ENCODE measurements at regions not wholly inside any gene's neighbourhood (a gene's known extent, or its start where the extent isn't known, plus 50 kb on each side); places are given as distances from the start of the nearest gene placed in this dataset.

DNA sequence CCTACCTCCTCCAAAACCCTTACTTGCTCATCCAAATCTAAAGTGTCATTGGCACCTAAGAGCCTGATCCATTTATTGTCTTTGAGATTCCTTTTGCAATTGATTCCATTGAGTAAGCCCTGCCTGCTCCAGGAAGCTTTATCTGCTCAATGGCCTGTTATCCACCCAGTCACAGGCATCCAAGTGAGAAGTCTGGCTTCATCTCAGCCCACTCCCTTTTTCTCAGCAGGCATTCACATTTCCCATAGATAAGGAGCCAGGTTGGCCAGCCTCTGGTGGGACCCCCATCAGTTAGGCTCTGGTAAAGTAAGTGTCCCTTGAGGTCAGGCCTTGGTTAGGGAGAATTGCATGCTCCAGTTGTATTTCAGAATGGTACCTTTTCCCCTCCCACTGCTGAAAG is 396.2 kb upstream of the ST6GAL2 start:
- no peak overlapping the region for H3K4ac ChIP-seq (ENCODE audit: low read length)
- H3K79me1 ChIP-seq (ENCODE audit: low read depth, low read length): no peaks in the 10 kb centered on the region
- H3K23ac ChIP-seq (ENCODE audit: low read depth, low read length, poor library complexity): no peak overlapping the region

GRCh38 chr2:107285621-107286299 is 399.8 kb upstream of the ST6GAL2 start:
- H2AFZ ChIP-seq (ENCODE audit: low read length): no peak overlapping the region
- H3K79me1 ChIP-seq (ENCODE audit: low read depth, low read length): no peaks in the 10 kb centered on the region
- no peaks in the 10 kb centered on the region for H3K9me3 ChIP-seq (replicated peaks in 1 of 2; ENCODE audit: control insufficient read depth in 2 of 2, insufficient read depth in 1 of 2, low read depth in 1 of 2, low read length in 2 of 2)
- H3K4ac ChIP-seq (ENCODE audit: low read length): no peak overlapping the region
- no peak overlapping the region for H3K4me2 ChIP-seq (ENCODE audit: insufficient read depth, low read length, poor library complexity, severe bottlenecking)
- H3K18ac ChIP-seq (ENCODE audit: low read length): no peak overlapping the region
- no CpG with 5 or more reads among the region's 3 CpGs for WGBS, 2 donors (ENCODE audit: extremely low coverage in 2 of 2, insufficient read length in 2 of 2, insufficient replicate concordance in 1 of 2)
- H2BK120ac ChIP-seq (ENCODE audit: low read depth, low read length): no peak overlapping the region
- H3K23ac ChIP-seq (ENCODE audit: low read depth, low read length, poor library complexity): no peak overlapping the region
- no peak overlapping the region for H4K91ac ChIP-seq (ENCODE audit: low read depth, low read length, poor library complexity)
- H4K8ac ChIP-seq (ENCODE audit: low read depth, low read length): no peak overlapping the region
- H2BK12ac ChIP-seq (ENCODE audit: low read length): no peak overlapping the region
- H2BK5ac ChIP-seq (ENCODE audit: low read length): no peak overlapping the region
- no peak overlapping the region for H3K4me3 ChIP-seq (ENCODE audit: low read length in 2 of 2)
- no peaks in the 10 kb centered on the region for H3K27me3 ChIP-seq (ENCODE audit: control insufficient read depth in 3 of 3, insufficient read depth in 3 of 3, low read depth in 1 of 3, low read length in 3 of 3)
- H3K36me3 ChIP-seq (replicated peaks in 1 of 2; ENCODE audit: control insufficient read depth in 2 of 2, insufficient read depth in 2 of 2, low read length in 2 of 2): no peaks in the 10 kb centered on the region
- H2AK5ac ChIP-seq (ENCODE audit: low read depth, low read length): no peak overlapping the region
- DNase-seq (ENCODE audit: low spot score): no peak
- no peak overlapping the region for H3K27ac ChIP-seq (replicated peaks; ENCODE audit: low read length)
- no peak overlapping the region for H3K14ac ChIP-seq (ENCODE audit: low read length)
- H3K9ac ChIP-seq (ENCODE audit: low read depth, low read length, poor library complexity): no peak overlapping the region
- no peak overlapping the region for H2BK15ac ChIP-seq (ENCODE audit: low read length)
- no peaks in the 10 kb centered on the region for H3K4me1 ChIP-seq (ENCODE audit: control insufficient read depth in 2 of 2, insufficient read depth in 1 of 2, low read depth in 1 of 2, low read length in 2 of 2)

More for the DNA sequence above, 396.2 kb upstream of the ST6GAL2 start:
- H4K8ac ChIP-seq (ENCODE audit: low read depth, low read length): no peak overlapping the region
- H3K36me3 ChIP-seq (replicated peaks in 1 of 2; ENCODE audit: control insufficient read depth in 2 of 2, insufficient read depth in 2 of 2, low read length in 2 of 2): no peaks in the 10 kb centered on the region
- no peak overlapping the region for H3K9ac ChIP-seq (ENCODE audit: low read depth, low read length, poor library complexity)
- no peak overlapping the region for H2BK15ac ChIP-seq (ENCODE audit: low read length)
- H3K18ac ChIP-seq (ENCODE audit: low read length): no peak overlapping the region
- H3K4me1 ChIP-seq (ENCODE audit: control insufficient read depth in 2 of 2, insufficient read depth in 1 of 2, low read depth in 1 of 2, low read length in 2 of 2): peaks cover 0 to 6% of the 10 kb centered on the region in 2 donors
- no peak overlapping the region for H2BK5ac ChIP-seq (ENCODE audit: low read length)
- H3K27me3 ChIP-seq (ENCODE audit: control insufficient read depth in 3 of 3, insufficient read depth in 3 of 3, low read depth in 1 of 3, low read length in 3 of 3): no peaks in the 10 kb centered on the region
- H2BK120ac ChIP-seq (ENCODE audit: low read depth, low read length): no peak overlapping the region
- H3K4me2 ChIP-seq (ENCODE audit: insufficient read depth, low read length, poor library complexity, severe bottlenecking): no peak overlapping the region
- no peak overlapping the region for H3K4me3 ChIP-seq (ENCODE audit: low read length in 2 of 2)
- H2AK5ac ChIP-seq (ENCODE audit: low read depth, low read length): no peak overlapping the region
- no peaks in the 10 kb centered on the region for H3K9me3 ChIP-seq (replicated peaks in 1 of 2; ENCODE audit: control insufficient read depth in 2 of 2, insufficient read depth in 1 of 2, low read depth in 1 of 2, low read length in 2 of 2)
- no peak overlapping the region for H2BK12ac ChIP-seq (ENCODE audit: low read length)
- H3K27ac ChIP-seq (replicated peaks; ENCODE audit: low read length): no peak overlapping the region
- DNase-seq (ENCODE audit: low spot score): no peak
- no peak overlapping the region for H2AFZ ChIP-seq (ENCODE audit: low read length)
- no peak overlapping the region for H4K91ac ChIP-seq (ENCODE audit: low read depth, low read length, poor library complexity)
- no peak overlapping the region for H3K14ac ChIP-seq (ENCODE audit: low read length)

GRCh38 chr2:107290041-107290440 is 404.1 kb upstream of the ST6GAL2 start:
- Histone ChIP-seq H4K8ac (ENCODE audit: low read depth, low read length) (no peak overlapping the region), H2BK5ac (ENCODE audit: low read length) (no peak overlapping the region), H3K18ac (ENCODE audit: low read length) (no peak overlapping the region), H4K91ac (ENCODE audit: low read depth, low read length, poor library complexity) (no peak overlapping the region), H3K9ac (ENCODE audit: low read depth, low read length, poor library complexity) (no peak overlapping the region), H3K27ac (replicated peaks; ENCODE audit: low read length) (no peak overlapping the region), H2AFZ (ENCODE audit: low read length) (no peak overlapping the region), H3K14ac (ENCODE audit: low read length) (no peak overlapping the region), H2AK5ac (ENCODE audit: low read depth, low read length) (no peak overlapping the region), H2BK15ac (ENCODE audit: low read length) (no peak overlapping the region), H2BK12ac (ENCODE audit: low read length) (no peak overlapping the region), H3K4ac (ENCODE audit: low read length) (no peak overlapping the region), H3K4me2 (ENCODE audit: insufficient read depth, low read length, poor library complexity, severe bottlenecking) (no peak overlapping the region), H3K36me3 (replicated peaks in 1 of 2; ENCODE audit: control insufficient read depth in 2 of 2, insufficient read depth in 2 of 2, low read length in 2 of 2) (no peaks in the 10 kb centered on the region), H2BK120ac (ENCODE audit: low read depth, low read length) (no peak overlapping the region), H3K4me1 (ENCODE audit: control insufficient read depth in 2 of 2, insufficient read depth in 1 of 2, low read depth in 1 of 2, low read length in 2 of 2) (no peaks in the 10 kb centered on the region), H3K79me1 (ENCODE audit: low read depth, low read length) (no peaks in the 10 kb centered on the region), H3K4me3 (ENCODE audit: low read length in 2 of 2) (no peak overlapping the region), H3K27me3 (ENCODE audit: control insufficient read depth in 3 of 3, insufficient read depth in 3 of 3, low read depth in 1 of 3, low read length in 3 of 3) (no peaks in the 10 kb centered on the region), H3K9me3 (replicated peaks in 1 of 2; ENCODE audit: control insufficient read depth in 2 of 2, insufficient read depth in 1 of 2, low read depth in 1 of 2, low read length in 2 of 2) (peaks cover 0 to 2% of the 10 kb centered on the region in 2 donors), H3K23ac (ENCODE audit: low read depth, low read length, poor library complexity) (no peak overlapping the region)
- no peak for DNase-seq (ENCODE audit: low spot score)
- no CpG with 5 or more reads among the region's 3 CpGs for WGBS, 2 donors (ENCODE audit: extremely low coverage in 2 of 2, insufficient read length in 2 of 2, insufficient replicate concordance in 1 of 2)

DNA sequence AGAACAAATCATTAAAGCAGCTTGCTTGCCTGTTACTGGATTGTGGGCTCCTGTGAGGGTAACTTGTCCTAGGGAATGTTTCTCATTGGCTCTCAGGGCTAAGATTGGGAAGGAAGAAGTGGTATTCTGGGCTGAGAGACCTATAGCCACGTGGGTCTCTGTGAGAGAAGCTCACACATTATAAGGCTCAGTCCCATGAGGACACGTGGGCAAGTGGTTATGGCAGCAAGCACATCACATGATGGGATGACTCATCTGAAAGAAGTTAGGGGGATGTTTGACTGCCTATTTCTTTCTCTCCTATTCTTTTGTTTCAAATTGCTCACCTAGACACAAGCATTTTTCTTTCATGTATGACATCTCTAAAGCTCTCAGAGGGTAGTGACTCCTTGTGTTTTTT is 418.0 kb upstream of the ST6GAL2 start:
- no peak overlapping the region for H2AFZ ChIP-seq (ENCODE audit: low read length)
- DNase-seq (ENCODE audit: low spot score): no peak
- no peak overlapping the region for H4K91ac ChIP-seq (ENCODE audit: low read depth, low read length, poor library complexity)
- H3K18ac ChIP-seq (ENCODE audit: low read length): no peak overlapping the region
- no peak overlapping the region for H3K4me3 ChIP-seq (ENCODE audit: low read length in 2 of 2)
- no peaks in the 10 kb centered on the region for H3K79me1 ChIP-seq (ENCODE audit: low read depth, low read length)
- no peak overlapping the region for H3K27ac ChIP-seq (replicated peaks; ENCODE audit: low read length)
- H3K36me3 ChIP-seq (replicated peaks in 1 of 2; ENCODE audit: control insufficient read depth in 2 of 2, insufficient read depth in 2 of 2, low read length in 2 of 2): no peaks in the 10 kb centered on the region
- H3K14ac ChIP-seq (ENCODE audit: low read length): no peak overlapping the region
- H2BK15ac ChIP-seq (ENCODE audit: low read length): no peak overlapping the region
- no peak overlapping the region for H2AK5ac ChIP-seq (ENCODE audit: low read depth, low read length)
- no peak overlapping the region for H3K9ac ChIP-seq (ENCODE audit: low read depth, low read length, poor library complexity)
- H3K9me3 ChIP-seq (replicated peaks in 1 of 2; ENCODE audit: control insufficient read depth in 2 of 2, insufficient read depth in 1 of 2, low read depth in 1 of 2, low read length in 2 of 2): peaks cover 0 to 1% of the 10 kb centered on the region in 2 donors
- no peak overlapping the region for H3K23ac ChIP-seq (ENCODE audit: low read depth, low read length, poor library complexity)
- H3K4ac ChIP-seq (ENCODE audit: low read length): no peak overlapping the region
- H3K27me3 ChIP-seq (ENCODE audit: control insufficient read depth in 3 of 3, insufficient read depth in 3 of 3, low read depth in 1 of 3, low read length in 3 of 3): no peaks in the 10 kb centered on the region
- H2BK120ac ChIP-seq (ENCODE audit: low read depth, low read length): no peak overlapping the region
- no peak overlapping the region for H4K8ac ChIP-seq (ENCODE audit: low read depth, low read length)
- no peak overlapping the region for H2BK12ac ChIP-seq (ENCODE audit: low read length)
- H3K4me1 ChIP-seq (ENCODE audit: control insufficient read depth in 2 of 2, insufficient read depth in 1 of 2, low read depth in 1 of 2, low read length in 2 of 2): peaks cover 0 to 3% of the 10 kb centered on the region in 2 donors
- H3K4me2 ChIP-seq (ENCODE audit: insufficient read depth, low read length, poor library complexity, severe bottlenecking): no peak overlapping the region
- H2BK5ac ChIP-seq (ENCODE audit: low read length): no peak overlapping the region
- no CpG with 5 or more reads among the region's 2 CpGs for WGBS, 2 donors (ENCODE audit: extremely low coverage in 2 of 2, insufficient read length in 2 of 2, insufficient replicate concordance in 1 of 2)
